LoVo (cell line): ENCODE measurements at regions not wholly inside any gene's neighbourhood (a gene's known extent, or its start where the extent isn't known, plus 50 kb on each side); places are given as distances from the start of the nearest gene placed in this dataset.
"Not testable (repeated sequence)": the region's sequence is repeated elsewhere in the genome, so short reads cannot be mapped to it uniquely, and the experiment has no call there.

Experiments
- DNase-seq: peaks from one replicate; pipeline ENCODE4 v3.0.0-alpha.2; 2016; ENCODE audit warnings: low spot score

DNA sequence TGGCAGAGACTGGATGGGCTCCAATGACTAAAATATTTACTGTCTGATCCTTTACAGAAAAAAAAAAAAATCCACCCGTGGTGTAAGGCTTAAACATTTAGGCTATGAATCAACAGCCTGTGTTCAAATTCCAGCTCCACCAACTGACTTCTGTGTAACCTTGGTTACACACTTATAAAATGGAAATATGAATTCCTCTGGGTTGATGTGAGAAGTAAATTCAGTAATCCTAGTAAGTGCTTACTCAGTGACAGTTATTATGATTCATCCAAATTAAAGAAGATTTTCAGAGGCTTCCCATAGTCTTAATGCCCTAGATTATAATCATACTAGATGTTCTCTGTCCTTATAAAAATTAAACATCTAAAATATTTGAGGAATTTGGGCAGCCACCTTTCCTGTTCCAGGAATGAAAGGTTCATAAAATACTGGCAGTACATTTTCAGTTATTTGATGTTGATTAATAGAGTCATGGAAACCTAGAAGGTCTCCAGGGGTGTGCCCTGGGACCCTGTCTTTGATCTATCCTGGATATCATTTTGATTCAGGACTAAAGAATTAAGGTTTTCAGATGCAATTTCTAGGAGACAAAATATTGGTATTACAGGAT is 180.3 kb upstream of the ZNF217 start:
- peak; percentile 89 for DNase-seq

- DNase-seq, result not testable (repeated sequence)
Measured at GRCh38 chr20:53773066-53773791, 179.6 kb upstream of the ZNF217 start.

- DNase-seq, result no peak
Measured at GRCh38 chr20:53769041-53769440, 175.4 kb upstream of the ZNF217 start.

- DNase-seq, result no peak
Measured at GRCh38 chr20:53768329-53768728, 174.7 kb upstream of the ZNF217 start.

- DNase-seq, result no peak
Measured at GRCh38 chr20:53767206-53767930, 173.7 kb upstream of the ZNF217 start.

DNA sequence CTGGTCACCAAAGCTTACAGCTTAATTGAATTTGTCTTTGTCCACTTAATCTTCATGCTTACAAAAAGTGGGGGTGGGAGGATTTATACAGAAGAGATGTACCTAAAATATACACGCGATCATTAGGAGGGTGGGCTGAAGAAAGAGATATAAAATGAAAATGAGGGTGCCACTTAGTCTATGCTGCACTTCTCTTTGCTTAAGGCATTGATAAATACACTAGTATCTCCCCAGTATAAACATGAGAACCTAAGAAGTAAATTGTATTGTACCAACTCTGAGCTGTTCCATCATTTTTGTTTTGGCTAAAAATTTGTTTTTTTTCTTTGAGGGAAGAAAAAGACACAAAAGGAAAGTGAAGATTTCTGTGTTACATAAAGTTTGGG is 170.8 kb upstream of the ZNF217 start:
- no peak for DNase-seq

- peak; percentile 74 for DNase-seq
Measured at GRCh38 chr20:53763707-53764414, 170.2 kb upstream of the ZNF217 start.

- DNase-seq, result not testable (repeated sequence)
Measured at GRCh38 chr20:53762423-53762798, 168.8 kb upstream of the ZNF217 start.

DNA sequence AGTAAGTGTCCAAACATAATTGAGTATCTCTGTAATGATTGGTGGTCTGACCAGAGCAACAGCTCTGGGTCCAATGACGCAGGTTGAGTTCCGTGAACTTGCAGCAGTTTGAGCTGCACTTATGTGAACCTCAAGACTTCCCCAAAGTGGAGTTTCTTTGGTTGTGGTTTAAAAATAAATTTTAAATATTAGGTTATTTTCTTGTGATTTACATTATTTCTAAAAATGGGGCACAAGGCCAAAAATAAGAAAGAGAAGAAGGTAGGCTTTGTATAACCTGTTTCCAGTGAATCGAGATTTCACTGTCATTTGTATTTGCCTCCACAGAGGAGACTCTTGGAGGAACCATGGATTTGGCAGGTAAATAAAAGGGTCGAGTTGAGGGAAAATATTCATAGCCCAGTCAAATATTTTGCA is 166.4 kb upstream of the ZNF217 start:
- DNase-seq, result no peak

DNA sequence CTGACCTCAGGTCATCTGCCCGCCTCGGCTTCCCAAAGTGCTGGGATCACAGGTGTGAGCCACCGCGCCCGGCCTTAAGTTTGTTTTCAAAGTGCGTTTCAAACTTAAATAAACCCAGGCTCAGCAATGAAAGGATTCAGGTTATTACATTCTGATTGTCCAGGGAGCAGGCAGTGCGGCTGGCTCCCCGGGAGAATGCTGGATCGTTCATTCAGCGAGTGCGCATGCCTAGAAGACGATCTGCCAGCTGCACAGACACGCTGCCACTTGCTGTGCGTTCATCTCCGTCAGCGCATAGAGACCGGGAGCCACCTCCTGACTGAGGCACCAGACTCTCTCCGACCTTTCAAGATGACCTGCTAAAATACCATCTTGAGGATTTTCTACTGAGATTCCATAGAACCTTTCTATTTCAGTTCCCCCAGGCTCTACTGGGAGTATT is 163.9 kb upstream of the ZNF217 start:
- no peak for DNase-seq

GRCh38 chr20:53755733-53756531 is 162.3 kb upstream of the ZNF217 start:
- DNase-seq, result no peak

GRCh38 chr20:53753880-53754459 is 160.3 kb upstream of the ZNF217 start:
- no peak for DNase-seq

- peak; percentile 69 for DNase-seq
Measured at GRCh38 chr20:53752971-53753879, 159.6 kb upstream of the ZNF217 start.

DNA sequence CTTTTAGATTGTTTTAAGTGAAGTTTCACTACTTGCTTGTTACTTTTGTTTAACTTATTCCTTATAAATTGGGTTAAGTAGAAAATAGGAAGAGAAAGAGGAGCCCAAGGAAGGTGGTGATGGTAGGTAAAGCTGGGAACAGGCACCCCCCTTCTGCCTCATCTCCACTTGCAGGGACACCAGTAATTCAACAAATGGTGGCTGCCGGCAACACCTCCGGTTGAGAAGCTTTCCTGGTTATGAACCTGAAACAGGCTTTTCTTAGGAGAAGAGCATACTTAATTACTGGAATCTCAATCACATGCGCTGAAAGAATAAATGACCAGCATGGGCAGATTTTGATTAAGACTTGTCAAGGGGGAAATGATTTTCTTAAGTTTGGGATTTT is 158.9 kb upstream of the ZNF217 start:
- DNase-seq, result no peak

DNA sequence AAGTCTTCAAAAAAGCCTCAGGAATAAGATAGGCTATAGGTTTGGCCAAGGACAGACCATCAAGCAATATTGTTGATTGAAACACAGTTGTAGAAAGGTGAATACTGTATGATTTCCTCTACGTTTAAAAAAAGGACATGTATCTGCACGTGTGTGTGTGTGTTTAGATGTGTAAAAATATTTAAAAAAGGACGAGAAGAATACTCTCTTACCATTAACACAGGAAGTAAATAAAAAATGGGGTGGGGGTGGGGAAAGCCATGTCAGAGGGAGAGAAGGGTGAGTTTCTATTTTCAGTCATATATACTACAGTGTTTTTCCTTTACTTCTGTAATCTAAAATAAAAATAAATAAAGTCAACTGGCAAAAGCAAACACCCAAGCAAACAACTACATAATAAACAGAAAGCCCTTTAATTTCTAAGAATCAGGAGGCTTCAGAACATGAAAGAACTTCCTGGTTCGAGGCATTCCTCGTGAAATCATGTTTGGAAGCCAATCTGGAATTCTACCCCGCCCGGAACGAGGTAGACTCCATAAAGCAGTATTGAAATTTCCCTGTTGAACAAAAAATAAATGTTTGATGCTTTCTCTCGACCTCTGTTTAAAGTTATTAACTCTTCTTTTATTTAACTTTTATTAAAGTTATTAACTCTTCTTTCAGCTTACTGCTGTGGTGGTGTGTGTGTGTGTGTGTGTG is 158.1 kb upstream of the ZNF217 start:
- no peak for DNase-seq

DNA sequence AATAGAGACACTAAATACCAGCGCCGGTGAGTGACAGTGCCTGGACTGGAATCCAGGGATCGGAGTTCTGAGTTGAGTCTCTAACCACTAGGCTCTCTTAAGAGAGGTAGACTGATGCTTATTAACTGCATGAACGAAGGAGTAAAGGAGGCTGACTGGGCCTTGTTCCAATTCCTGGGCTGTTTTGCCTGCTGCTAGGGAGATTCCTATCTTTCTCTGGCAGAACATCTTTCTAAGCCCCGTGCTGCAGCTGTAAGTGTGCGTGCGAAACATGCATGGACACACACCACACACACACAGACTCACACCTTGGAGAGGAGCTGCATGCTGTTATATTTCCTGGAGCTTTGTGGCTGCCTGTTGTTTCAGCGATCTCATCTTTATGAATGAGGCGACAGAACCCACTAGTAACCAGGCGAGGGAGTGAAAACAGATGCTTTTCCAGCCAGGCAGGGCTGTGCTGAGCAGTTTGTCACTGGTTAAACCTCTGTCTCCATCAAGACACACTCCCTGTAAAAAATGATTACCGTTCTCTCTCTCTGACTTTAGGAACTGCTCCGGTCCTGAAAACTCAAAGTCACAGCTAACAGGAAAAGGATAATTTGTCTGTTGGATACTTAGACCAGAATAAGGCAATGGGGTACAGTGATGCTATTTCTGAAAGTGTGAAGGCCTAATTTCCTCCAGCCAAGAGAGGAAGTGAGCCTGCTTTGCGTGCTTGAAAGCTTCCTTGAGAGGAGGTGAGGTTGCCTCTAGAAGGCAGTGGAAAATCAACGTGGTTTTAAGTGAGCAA is 157.4 kb upstream of the ZNF217 start:
- DNase-seq, result no peak

- no peak for DNase-seq
Measured at GRCh38 chr20:53749499-53749898, 155.9 kb upstream of the ZNF217 start.

GRCh38 chr20:53748821-53749421 is 155.3 kb upstream of the ZNF217 start:
- no peak for DNase-seq
